BJ (cell line): ENCODE measurements at regions not wholly inside any gene's neighbourhood (a gene's known extent, or its start where the extent isn't known, plus 50 kb on each side); places are given as distances from the start of the nearest gene placed in this dataset.

Experiments
- CTCF ChIA-PET: fragments of 350-600 bp; formaldehyde crosslinking; extraction: SDS; loops from one replicate; lab custom pipeline; 2021; ENCODE audit warnings: antibody characterized with exemption, inconsistent platforms; lab: Yijun Ruan, JAX
- POLR2A ChIA-PET: fragments of 300-600 bp; sonication (Branson Sonifier 250); formaldehyde crosslinking; extraction: SDS; loops from one replicate; lab custom pipeline; 2021; ENCODE audit warnings: antibody characterized with exemption; lab: Charles Lee
- DNase-seq: peaks from one replicate; pipeline ENCODE4 v3.0.0-alpha.2; 2011; ENCODE audit warnings: low read depth
- H3K27me3 ChIP-seq: 2 replicates; pipeline ENCODE4 v1.6.0; 2011; ENCODE audit warnings: low read length; ENCODE audit not compliant: control insufficient read depth, insufficient read depth
- H3K36me3 ChIP-seq: 2 replicates; pipeline ENCODE4 v1.5.1; 2011; ENCODE audit warnings: low read length; ENCODE audit not compliant: control insufficient read depth, insufficient read depth
- H3K4me3 ChIP-seq: 2 replicates; pipeline ENCODE4 v1.5.1; 2011; ENCODE audit warnings: low read depth, mild to moderate bottlenecking, control low read depth, low read length
- TF ChIP-seq, protein P1 (sequence below): IDR thresholded peaks from 2 replicates; pipeline ENCODE4 v1.5.1; 2011; ENCODE audit warnings: low read depth, mild to moderate bottlenecking, control low read depth, inconsistent platforms, low read length, moderate library complexity; ENCODE audit not compliant: insufficient read depth

DNA sequence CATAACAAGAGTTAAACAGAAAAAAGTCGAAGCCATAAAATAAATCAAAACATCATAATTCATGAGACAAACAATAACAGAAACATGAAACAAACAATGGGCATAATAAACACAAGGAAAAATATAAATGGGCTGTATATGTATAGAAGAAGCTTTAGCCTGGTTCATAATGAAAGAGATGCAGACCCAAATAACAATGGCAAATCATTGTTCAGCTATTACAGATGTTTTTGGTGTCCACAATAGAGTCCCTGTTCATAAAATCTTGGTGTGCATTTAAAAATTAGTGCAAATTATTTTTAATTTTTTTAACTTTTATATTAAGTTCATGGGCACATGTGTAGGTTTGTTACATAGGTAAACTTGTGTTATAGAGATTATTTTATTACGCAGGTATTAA, 1185.9 kb upstream of the B3GALT2 start:
- DNase-seq: no peak
- TF ChIP-seq, protein P1, sequence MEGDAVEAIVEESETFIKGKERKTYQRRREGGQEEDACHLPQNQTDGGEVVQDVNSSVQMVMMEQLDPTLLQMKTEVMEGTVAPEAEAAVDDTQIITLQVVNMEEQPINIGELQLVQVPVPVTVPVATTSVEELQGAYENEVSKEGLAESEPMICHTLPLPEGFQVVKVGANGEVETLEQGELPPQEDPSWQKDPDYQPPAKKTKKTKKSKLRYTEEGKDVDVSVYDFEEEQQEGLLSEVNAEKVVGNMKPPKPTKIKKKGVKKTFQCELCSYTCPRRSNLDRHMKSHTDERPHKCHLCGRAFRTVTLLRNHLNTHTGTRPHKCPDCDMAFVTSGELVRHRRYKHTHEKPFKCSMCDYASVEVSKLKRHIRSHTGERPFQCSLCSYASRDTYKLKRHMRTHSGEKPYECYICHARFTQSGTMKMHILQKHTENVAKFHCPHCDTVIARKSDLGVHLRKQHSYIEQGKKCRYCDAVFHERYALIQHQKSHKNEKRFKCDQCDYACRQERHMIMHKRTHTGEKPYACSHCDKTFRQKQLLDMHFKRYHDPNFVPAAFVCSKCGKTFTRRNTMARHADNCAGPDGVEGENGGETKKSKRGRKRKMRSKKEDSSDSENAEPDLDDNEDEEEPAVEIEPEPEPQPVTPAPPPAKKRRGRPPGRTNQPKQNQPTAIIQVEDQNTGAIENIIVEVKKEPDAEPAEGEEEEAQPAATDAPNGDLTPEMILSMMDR: no peak
- CTCF ChIA-PET: no interaction called here
- POLR2A ChIA-PET: no interaction called here
- Histone ChIP-seq H3K36me3 (no peaks in the 10 kb centered on the region), H3K27me3 (no peaks in the 10 kb centered on the region), H3K4me3 (no peak overlapping the region)

DNA sequence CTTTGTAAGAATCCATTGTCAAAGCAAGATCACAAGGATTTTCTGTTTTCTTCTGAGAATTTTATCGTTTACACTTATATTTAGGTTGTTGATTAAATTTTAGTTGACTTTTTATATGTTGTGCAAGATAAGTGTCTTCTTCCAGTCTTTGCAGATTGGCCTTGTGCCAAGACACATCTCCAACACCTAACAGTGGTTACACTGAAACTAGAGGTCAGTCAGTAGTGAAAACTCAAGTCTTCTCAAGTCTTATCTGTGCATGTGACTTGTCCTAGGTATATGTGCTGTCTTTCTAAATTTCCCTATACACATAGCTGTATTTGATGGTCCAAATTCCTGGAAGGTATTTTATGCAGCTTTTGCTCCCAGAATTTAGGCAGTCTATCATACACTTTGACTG, 1183.2 kb upstream of the B3GALT2 start:
- ChIA-PET POLR2A (no interaction called here), CTCF (interaction anchor here (1.0 kb wide), 1 partner anchor 18 kb away, joined by 3 read pairs; no protein-coding TSS in a partner anchor)
- Histone ChIP-seq H3K27me3 (no peaks in the 10 kb centered on the region), H3K4me3 (no peak overlapping the region), H3K36me3 (no peaks in the 10 kb centered on the region)
- DNase-seq: no peak
- TF ChIP-seq, protein P1: no peak

DNA sequence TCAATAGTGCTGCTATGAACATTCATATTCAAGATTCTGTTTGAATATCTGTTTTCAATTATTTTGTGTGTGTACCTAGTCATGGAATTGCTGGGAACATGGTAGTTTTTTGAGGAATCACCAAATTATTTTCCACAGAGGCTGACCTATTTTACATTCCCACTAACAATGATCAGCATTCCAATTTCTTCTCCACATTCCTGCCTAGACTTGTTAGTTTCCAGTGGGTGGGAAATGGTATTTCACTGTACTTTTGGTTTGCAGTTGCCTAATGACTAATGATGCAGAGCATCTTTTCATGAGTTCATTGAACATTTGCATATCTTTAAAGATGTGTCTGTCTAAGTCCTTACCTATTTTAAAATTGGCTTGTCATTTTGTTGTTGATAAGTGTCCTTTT, 1182.6 kb upstream of the B3GALT2 start:
- DNase-seq: peak; percentile 61
- ChIA-PET CTCF (no interaction called here), POLR2A (no interaction called here)
- Histone ChIP-seq H3K4me3 (no peak overlapping the region), H3K27me3 (no peaks in the 10 kb centered on the region), H3K36me3 (no peaks in the 10 kb centered on the region)
- TF ChIP-seq, protein P1: no peak

DNA sequence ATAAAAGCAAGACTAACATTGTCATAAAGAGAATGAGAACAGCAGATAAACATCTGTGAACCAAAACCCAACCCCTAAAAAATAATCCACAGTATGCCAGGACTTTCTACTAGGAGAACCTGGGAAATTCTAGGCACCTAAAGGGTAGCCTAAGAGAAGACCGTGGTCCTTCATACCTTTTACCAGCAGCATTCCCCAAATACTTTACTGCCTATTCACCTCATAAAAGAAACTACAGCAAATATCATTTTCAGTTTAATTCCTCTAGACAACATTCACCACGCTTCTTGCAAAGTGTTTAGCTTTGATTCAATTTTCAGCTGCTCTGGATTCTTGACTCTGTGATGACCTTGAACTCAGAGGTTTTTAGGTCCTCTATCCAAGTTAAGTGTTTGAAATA, 1180.7 kb upstream of the B3GALT2 start:
- Histone ChIP-seq H3K27me3 (no peaks in the 10 kb centered on the region), H3K4me3 (no peak overlapping the region), H3K36me3 (no peaks in the 10 kb centered on the region)
- TF ChIP-seq, protein P1: no peak
- no peak for DNase-seq
- ChIA-PET POLR2A (no interaction called here), CTCF (no interaction called here)

DNA sequence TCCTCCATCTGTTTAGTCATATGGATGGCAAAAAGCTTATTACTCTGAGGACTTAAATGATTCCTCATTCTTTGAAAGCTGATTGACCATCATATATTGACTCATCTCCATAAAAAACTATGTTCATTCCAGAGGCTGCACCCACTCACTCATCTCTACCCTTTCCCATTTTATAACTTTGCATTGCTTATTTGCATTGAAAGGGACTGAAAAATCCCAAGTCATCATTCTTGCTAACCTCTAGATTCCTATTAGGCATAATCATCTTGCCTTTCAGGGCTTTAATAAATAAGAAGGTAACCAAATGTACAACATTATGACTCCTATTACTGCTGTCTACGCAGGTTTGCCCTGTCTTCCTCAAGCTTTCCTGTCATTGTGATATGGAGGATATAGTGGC, 1180.3 kb upstream of the B3GALT2 start:
- TF ChIP-seq, protein P1: no peak
- H3K27me3 ChIP-seq: no peaks in the 10 kb centered on the region
- DNase-seq: peak; percentile 57
- H3K4me3 ChIP-seq: no peak overlapping the region
- no peaks in the 10 kb centered on the region for H3K36me3 ChIP-seq
- CTCF ChIA-PET: interaction anchor here (0.7 kb wide), 1 partner anchor 20 kb away, joined by 3 read pairs; no protein-coding TSS in a partner anchor
- POLR2A ChIA-PET: no interaction called here
